ENCODE measurements at regions not wholly inside any gene's neighbourhood (a gene's known extent, or its start where the extent isn't known, plus 50 kb on each side); places are given as distances from the start of the nearest gene placed in this dataset.
"Not testable (repeated sequence)": the region's sequence is repeated elsewhere in the genome, so short reads cannot be mapped to it uniquely, and the experiment has no call there.

- TF ChIP-seq, protein P1, sequence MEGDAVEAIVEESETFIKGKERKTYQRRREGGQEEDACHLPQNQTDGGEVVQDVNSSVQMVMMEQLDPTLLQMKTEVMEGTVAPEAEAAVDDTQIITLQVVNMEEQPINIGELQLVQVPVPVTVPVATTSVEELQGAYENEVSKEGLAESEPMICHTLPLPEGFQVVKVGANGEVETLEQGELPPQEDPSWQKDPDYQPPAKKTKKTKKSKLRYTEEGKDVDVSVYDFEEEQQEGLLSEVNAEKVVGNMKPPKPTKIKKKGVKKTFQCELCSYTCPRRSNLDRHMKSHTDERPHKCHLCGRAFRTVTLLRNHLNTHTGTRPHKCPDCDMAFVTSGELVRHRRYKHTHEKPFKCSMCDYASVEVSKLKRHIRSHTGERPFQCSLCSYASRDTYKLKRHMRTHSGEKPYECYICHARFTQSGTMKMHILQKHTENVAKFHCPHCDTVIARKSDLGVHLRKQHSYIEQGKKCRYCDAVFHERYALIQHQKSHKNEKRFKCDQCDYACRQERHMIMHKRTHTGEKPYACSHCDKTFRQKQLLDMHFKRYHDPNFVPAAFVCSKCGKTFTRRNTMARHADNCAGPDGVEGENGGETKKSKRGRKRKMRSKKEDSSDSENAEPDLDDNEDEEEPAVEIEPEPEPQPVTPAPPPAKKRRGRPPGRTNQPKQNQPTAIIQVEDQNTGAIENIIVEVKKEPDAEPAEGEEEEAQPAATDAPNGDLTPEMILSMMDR (IDR thresholded peaks at IDR 0.05): not testable (repeated sequence)
- not testable (repeated sequence) for TF ChIP-seq POLR2A (IDR thresholded peaks at IDR 0.05)
These were observed 81.9 kb downstream of the CCDC71L start for GRCh38 chr7:106579086-106579485.
